Left ventricle myocardium inferior (tissue), 1 donor: ENCODE measurements at regions not wholly inside any gene's neighbourhood (a gene's known extent, or its start where the extent isn't known, plus 50 kb on each side); places are given as distances from the start of the nearest gene placed in this dataset.

Source experiments
- DNase-seq: peaks from one replicate; pipeline ENCODE4 v3.0.0-alpha.2; 2020
- H3K27ac ChIP-seq: fragments of 200-600 bp; replicated peaks from 2 replicates; pipeline ENCODE4 v1.8.0; 2021
- H3K27me3 ChIP-seq: fragments of 200-600 bp; 2 replicates; pipeline ENCODE4 v1.8.0; 2021; ENCODE audit warnings: low read depth
- H3K36me3 ChIP-seq: fragments of 200-600 bp; 2 replicates; pipeline ENCODE4 v1.8.0; 2021
- H3K4me1 ChIP-seq: fragments of 200-600 bp; 2 replicates; pipeline ENCODE4 v1.8.0; 2021
- H3K4me3 ChIP-seq: fragments of 200-600 bp; 2 replicates; pipeline ENCODE4 v1.8.0; 2021; ENCODE audit warnings: mild to moderate bottlenecking, moderate library complexity
- H3K9me3 ChIP-seq: fragments of 200-600 bp; replicated peaks from 2 replicates; pipeline ENCODE4 v1.8.0; 2021
- intact Hi-C: fragments of 100-400 bp; cut with micrococcal nuclease; formaldehyde crosslinking; loops from one replicate; pipeline ENCODE4 v1.11.0; 2022
- TF ChIP-seq, protein P1 (sequence below): fragments of 200-600 bp; IDR thresholded peaks from 2 replicates; pipeline ENCODE4 v1.8.0; 2021; ENCODE audit warnings: antibody characterized with exemption, mild to moderate bottlenecking, borderline replicate concordance
- donor health status: DM: no; HTN: yes; CAD: no; lungs with severe emphysema.

DNA sequence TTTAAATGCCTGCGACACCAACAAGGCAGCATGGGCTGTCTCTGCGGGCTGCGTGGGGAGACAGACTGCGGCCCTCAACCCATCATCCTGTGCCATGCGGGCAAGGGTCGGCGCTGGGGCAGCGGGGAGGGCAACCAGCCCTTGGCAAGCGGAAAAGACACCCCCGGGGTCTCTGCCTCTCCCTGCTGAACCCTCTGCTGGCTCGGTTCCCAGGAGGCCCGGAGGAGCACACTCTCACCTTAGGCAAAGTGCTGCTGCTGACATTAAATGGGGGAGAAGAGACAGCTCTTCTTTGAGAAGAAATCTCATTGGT, 129.6 kb upstream of the PPP1R26 start:
- Histone ChIP-seq H3K4me1 (no peaks in the 10 kb centered on the region), H3K9me3 (no peaks in the 10 kb centered on the region), H3K36me3 (no peaks in the 10 kb centered on the region), H3K27ac (no peak overlapping the region), H3K4me3 (no peak overlapping the region), H3K27me3 (peaks cover 98% of the 10 kb centered on the region)
- no peak for DNase-seq
- intact Hi-C loops, result no loop called here
- TF ChIP-seq, protein P1, sequence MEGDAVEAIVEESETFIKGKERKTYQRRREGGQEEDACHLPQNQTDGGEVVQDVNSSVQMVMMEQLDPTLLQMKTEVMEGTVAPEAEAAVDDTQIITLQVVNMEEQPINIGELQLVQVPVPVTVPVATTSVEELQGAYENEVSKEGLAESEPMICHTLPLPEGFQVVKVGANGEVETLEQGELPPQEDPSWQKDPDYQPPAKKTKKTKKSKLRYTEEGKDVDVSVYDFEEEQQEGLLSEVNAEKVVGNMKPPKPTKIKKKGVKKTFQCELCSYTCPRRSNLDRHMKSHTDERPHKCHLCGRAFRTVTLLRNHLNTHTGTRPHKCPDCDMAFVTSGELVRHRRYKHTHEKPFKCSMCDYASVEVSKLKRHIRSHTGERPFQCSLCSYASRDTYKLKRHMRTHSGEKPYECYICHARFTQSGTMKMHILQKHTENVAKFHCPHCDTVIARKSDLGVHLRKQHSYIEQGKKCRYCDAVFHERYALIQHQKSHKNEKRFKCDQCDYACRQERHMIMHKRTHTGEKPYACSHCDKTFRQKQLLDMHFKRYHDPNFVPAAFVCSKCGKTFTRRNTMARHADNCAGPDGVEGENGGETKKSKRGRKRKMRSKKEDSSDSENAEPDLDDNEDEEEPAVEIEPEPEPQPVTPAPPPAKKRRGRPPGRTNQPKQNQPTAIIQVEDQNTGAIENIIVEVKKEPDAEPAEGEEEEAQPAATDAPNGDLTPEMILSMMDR, result no peak

DNA sequence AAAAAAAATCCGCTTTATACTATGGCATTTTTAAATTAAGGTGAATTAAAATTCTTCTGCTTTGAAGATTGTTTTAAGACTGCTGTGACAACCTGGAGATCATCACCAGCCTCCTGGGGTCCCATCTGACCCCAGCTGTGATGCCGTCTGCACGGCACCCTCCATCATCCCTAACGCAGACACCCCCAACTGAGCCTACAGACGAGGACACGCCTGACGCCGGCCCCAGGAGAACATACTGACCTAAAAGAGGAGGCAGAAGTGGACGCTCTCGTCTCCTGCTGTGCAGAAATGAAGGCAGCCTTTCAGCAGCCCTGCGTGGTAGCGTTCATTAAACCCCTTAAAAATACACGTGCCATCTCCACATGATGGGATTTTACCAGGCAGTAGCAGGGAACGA, 125.6 kb upstream of the PPP1R26 start:
- Histone ChIP-seq H3K4me1 (no peaks in the 10 kb centered on the region), H3K4me3 (no peak overlapping the region), H3K27me3 (peaks cover 95% of the 10 kb centered on the region), H3K27ac (no peak overlapping the region), H3K9me3 (no peaks in the 10 kb centered on the region), H3K36me3 (no peaks in the 10 kb centered on the region)
- TF ChIP-seq, protein P1, result no peak
- intact Hi-C loops, result no loop called here
- DNase-seq, result no peak

- Histone ChIP-seq H3K27me3 (peaks cover 95% of the 10 kb centered on the region), H3K9me3 (no peaks in the 10 kb centered on the region), H3K36me3 (no peaks in the 10 kb centered on the region), H3K4me1 (no peaks in the 10 kb centered on the region), H3K27ac (no peak overlapping the region), H3K4me3 (no peak overlapping the region)
- no peak for DNase-seq
- intact Hi-C loops, result no loop called here
- TF ChIP-seq, protein P1, result no peak
Observed at GRCh38 chr9:135355521-135356011, 124.0 kb upstream of the PPP1R26 start.

DNA sequence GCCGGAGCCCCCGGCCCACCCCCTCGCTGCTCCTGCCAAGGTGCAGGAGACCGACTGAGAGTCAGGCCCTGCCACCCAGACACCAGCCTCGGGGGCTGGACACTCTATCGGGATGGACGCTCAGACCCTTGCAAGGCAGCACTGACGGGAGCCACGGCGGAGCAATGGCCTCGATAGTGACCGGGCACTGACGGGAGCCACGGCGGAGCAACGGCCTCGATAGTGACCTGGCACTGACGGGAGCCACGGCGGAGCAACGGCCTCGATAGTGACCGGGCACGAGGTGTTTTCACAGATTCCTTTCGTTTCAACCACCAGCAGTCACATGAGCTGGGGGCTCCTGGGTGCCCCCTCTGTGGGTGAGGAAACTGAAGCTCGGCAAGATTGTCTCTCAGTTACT, 123.6 kb upstream of the PPP1R26 start:
- no peaks in the 10 kb centered on the region for H3K4me1 ChIP-seq
- intact Hi-C loops, result no loop called here
- TF ChIP-seq, protein P1, result no peak
- H3K4me3 ChIP-seq, result no peak overlapping the region
- H3K36me3 ChIP-seq, result no peaks in the 10 kb centered on the region
- no peak overlapping the region for H3K27ac ChIP-seq
- H3K27me3 ChIP-seq, result peaks cover 95% of the 10 kb centered on the region
- H3K9me3 ChIP-seq, result no peaks in the 10 kb centered on the region
- DNase-seq, result no peak

DNA sequence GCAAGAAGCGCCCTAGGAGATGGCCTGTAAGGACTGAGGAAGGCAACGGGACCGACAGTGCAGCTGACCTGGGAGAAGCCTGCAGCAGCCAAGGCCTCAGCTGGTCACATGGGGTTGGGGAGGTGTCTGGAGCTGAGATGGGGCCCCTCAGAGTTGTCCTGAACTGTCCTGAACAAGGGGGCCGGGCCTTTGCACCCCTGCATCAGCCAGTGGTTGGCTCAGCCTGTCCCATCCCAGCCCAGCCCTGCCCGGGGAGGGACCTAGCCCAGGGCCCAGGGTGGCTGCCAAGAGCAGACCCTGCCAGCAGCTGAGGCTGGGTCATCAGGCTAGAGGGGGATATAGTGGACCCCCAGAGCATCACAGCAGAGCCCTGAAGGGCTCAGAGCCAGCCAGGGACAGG, 122.8 kb upstream of the PPP1R26 start:
- no peaks in the 10 kb centered on the region for H3K36me3 ChIP-seq
- peaks cover 88% of the 10 kb centered on the region for H3K27me3 ChIP-seq
- intact Hi-C loops, result no loop called here
- no peak overlapping the region for H3K4me3 ChIP-seq
- no peaks in the 10 kb centered on the region for H3K4me1 ChIP-seq
- TF ChIP-seq, protein P1, result no peak
- H3K27ac ChIP-seq, result no peak overlapping the region
- no peaks in the 10 kb centered on the region for H3K9me3 ChIP-seq
- no peak for DNase-seq
